Neuronal stem cell (in vitro differentiated cells): ENCODE measurements at regions not wholly inside any gene's neighbourhood (a gene's known extent, or its start where the extent isn't known, plus 50 kb on each side); places are given as distances from the start of the nearest gene placed in this dataset.
"Not testable (repeated sequence)": the region's sequence is repeated elsewhere in the genome, so short reads cannot be mapped to it uniquely, and the experiment has no call there.

Source experiments
- DNase-seq: peaks from one replicate; pipeline ENCODE4 v3.0.0-alpha.2; 2013; ENCODE audit warnings: low spot score
- H2AFZ ChIP-seq: one replicate; pipeline ENCODE4 v1.6.1; 2013; ENCODE audit warnings: mild to moderate bottlenecking, low read length, inconsistent platforms
- H2AK5ac ChIP-seq: 2 replicates; pipeline ENCODE4 v1.6.1; 2013; ENCODE audit warnings: low read depth, mild to moderate bottlenecking, inconsistent platforms, low read length, moderate library complexity, mixed read lengths
- H2BK120ac ChIP-seq: 2 replicates; pipeline ENCODE4 v1.6.1; 2013; ENCODE audit warnings: low read depth, mild to moderate bottlenecking, inconsistent platforms, low read length, moderate library complexity, mixed read lengths
- H2BK12ac ChIP-seq: one replicate; pipeline ENCODE4 v1.6.1; 2013; ENCODE audit warnings: low read length, inconsistent platforms
- H2BK15ac ChIP-seq: 2 replicates; pipeline ENCODE4 v1.6.1; 2013; ENCODE audit warnings: mild to moderate bottlenecking, low read length, inconsistent platforms, mixed read lengths
- H2BK5ac ChIP-seq: one replicate; pipeline ENCODE4 v1.6.1; 2013; ENCODE audit warnings: inconsistent platforms, mild to moderate bottlenecking, low read length, moderate library complexity
- H3K14ac ChIP-seq: one replicate; pipeline ENCODE4 v1.6.1; 2013; ENCODE audit warnings: low read length, inconsistent platforms
- H3K18ac ChIP-seq: 2 replicates; pipeline ENCODE4 v1.6.1; 2013; ENCODE audit warnings: low read length, inconsistent platforms
- H3K23ac ChIP-seq: 2 replicates; pipeline ENCODE4 v1.6.1; 2013; ENCODE audit warnings: low read depth, mild to moderate bottlenecking, mixed read lengths, low read length, inconsistent platforms; ENCODE audit not compliant: poor library complexity
- H3K27ac ChIP-seq: replicated peaks from 3 replicates; pipeline ENCODE4 v1.5.1; 2013; ENCODE audit warnings: low read length, inconsistent platforms
- H3K27me3 ChIP-seq, 3 experiments: 2 replicates each; pipeline ENCODE4 v1.6.1; 2013; ENCODE audit warnings: low read length in 3 of 3, mild to moderate bottlenecking in 2 of 3, inconsistent platforms in 1 of 3, low read depth in 1 of 3, mixed read lengths in 1 of 3, moderate library complexity in 1 of 3; ENCODE audit not compliant: control insufficient read depth in 3 of 3, insufficient read depth in 3 of 3
- H3K36me3 ChIP-seq, 2 donors: replicated peaks in 1 of 2; 2 replicates each; pipeline ENCODE4 v1.6.1; 2013; ENCODE audit warnings: low read length in 2 of 2; ENCODE audit not compliant: control insufficient read depth in 2 of 2, insufficient read depth in 2 of 2
- H3K4ac ChIP-seq: 2 replicates; pipeline ENCODE4 v1.6.1; 2013; ENCODE audit warnings: inconsistent platforms, mild to moderate bottlenecking, low read length, moderate library complexity
- H3K4me1 ChIP-seq, 2 donors: 1 replicate in 1 of 2; 2 replicates in 1 of 2; pipeline ENCODE4 v1.6.1; 2013; ENCODE audit warnings: low read length in 2 of 2, low read depth in 1 of 2; ENCODE audit not compliant: control insufficient read depth in 2 of 2, insufficient read depth in 1 of 2
- H3K4me2 ChIP-seq: one replicate; pipeline ENCODE4 v1.6.1; 2013; ENCODE audit warnings: mild to moderate bottlenecking, low read length, inconsistent platforms; ENCODE audit not compliant: insufficient read depth, poor library complexity, severe bottlenecking
- H3K4me3 ChIP-seq, 2 donors: 2 replicates each; pipeline ENCODE4 v1.5.1; 2013; ENCODE audit warnings: low read length in 2 of 2, mild to moderate bottlenecking in 2 of 2, inconsistent platforms in 1 of 2, moderate library complexity in 1 of 2
- H3K79me1 ChIP-seq: one replicate; pipeline ENCODE4 v1.6.1; 2013; ENCODE audit warnings: low read depth, mild to moderate bottlenecking, inconsistent platforms, low read length, moderate library complexity
- H3K9ac ChIP-seq: one replicate; pipeline ENCODE4 v1.6.1; 2013; ENCODE audit warnings: mild to moderate bottlenecking, low read depth, low read length, inconsistent platforms; ENCODE audit not compliant: poor library complexity
- H3K9me3 ChIP-seq, 2 donors: replicated peaks in 1 of 2; 2 replicates each; pipeline versions ENCODE3 to v1.6.1; 2013; ENCODE audit warnings: low read length in 2 of 2, mild to moderate bottlenecking in 2 of 2, inconsistent platforms in 1 of 2, low read depth in 1 of 2, mixed read lengths in 1 of 2, moderate library complexity in 1 of 2; ENCODE audit not compliant: control insufficient read depth in 2 of 2, insufficient read depth in 1 of 2
- H4K8ac ChIP-seq: one replicate; pipeline ENCODE4 v1.6.1; 2013; ENCODE audit warnings: low read depth, mild to moderate bottlenecking, inconsistent platforms, low read length, moderate library complexity
- H4K91ac ChIP-seq: one replicate; pipeline ENCODE4 v1.6.1; 2013; ENCODE audit warnings: low read length, low read depth, mild to moderate bottlenecking, inconsistent platforms; ENCODE audit not compliant: poor library complexity
- WGBS, 2 donors: extraction: QIAGEN DNeasy Blood & Tissue Kit; methylation state at CpG; one replicate each; pipeline ENCODE4 v1.1.7; 2013; ENCODE audit warnings: missing lambda C conversion rate in 2 of 2, mixed read lengths in 1 of 2; ENCODE audit not compliant: insufficient read length in 2 of 2, insufficient replicate concordance in 1 of 2; ENCODE audit errors: extremely low coverage in 2 of 2; 5-methylcytosine and 5-hydroxymethylcytosine counted together

GRCh38 chr10:84881696-84882095 lies 553.3 kb downstream of the CCSER2 start:
- not testable (repeated sequence) for H3K27ac ChIP-seq, H3K18ac ChIP-seq, H4K91ac ChIP-seq, H3K27me3 ChIP-seq, H2BK120ac ChIP-seq, H3K14ac ChIP-seq, DNase-seq, H2AK5ac ChIP-seq, H3K4ac ChIP-seq, H3K9ac ChIP-seq, H3K79me1 ChIP-seq, H2BK5ac ChIP-seq, H3K4me2 ChIP-seq, H4K8ac ChIP-seq, H3K9me3 ChIP-seq, H3K4me1 ChIP-seq, H2BK12ac ChIP-seq, H3K36me3 ChIP-seq, H2BK15ac ChIP-seq, H3K4me3 ChIP-seq, H2AFZ ChIP-seq, H3K23ac ChIP-seq
- WGBS, 2 donors: no CpG with 5 or more reads among the region's 3 CpGs

GRCh38 chr10:84890706-84891105 lies 562.3 kb downstream of the CCSER2 start:
- Histone ChIP-seq H3K27ac (no peak overlapping the region), H3K4ac (no peak overlapping the region), H2BK5ac (no peak overlapping the region), H3K14ac (no peak overlapping the region), H3K27me3 (no peaks in the 10 kb centered on the region), H3K36me3 (no peaks in the 10 kb centered on the region), H3K4me2 (no peak overlapping the region), H2AK5ac (no peak overlapping the region), H4K8ac (no peak overlapping the region), H3K4me1 (no peaks in the 10 kb centered on the region), H2AFZ (no peak overlapping the region), H3K79me1 (no peaks in the 10 kb centered on the region), H3K4me3 (no peak overlapping the region), H3K23ac (no peak overlapping the region), H3K18ac (no peak overlapping the region), H3K9me3 (no peaks in the 10 kb centered on the region), H3K9ac (no peak overlapping the region), H4K91ac (no peak overlapping the region), H2BK12ac (no peak overlapping the region), H2BK15ac (no peak overlapping the region), H2BK120ac (no peak overlapping the region)
- WGBS, 2 donors: no CpG with 5 or more reads among the region's 3 CpGs
- DNase-seq: no peak

GRCh38 chr10:84891631-84892030 lies 563.2 kb downstream of the CCSER2 start:
- H2AFZ ChIP-seq: no peak overlapping the region
- WGBS, 2 donors: no CpG with 5 or more reads among the region's 4 CpGs

GRCh38 chr10:84895541-84895940 lies 567.2 kb downstream of the CCSER2 start:
- no peak overlapping the region for H3K4ac ChIP-seq
- no peaks in the 10 kb centered on the region for H3K36me3 ChIP-seq
- no peak overlapping the region for H3K14ac ChIP-seq
- no peak overlapping the region for H4K91ac ChIP-seq
- no peak overlapping the region for H2BK5ac ChIP-seq
- no peaks in the 10 kb centered on the region for H3K9me3 ChIP-seq
- H3K4me3 ChIP-seq: no peak overlapping the region
- H3K4me1 ChIP-seq: no peaks in the 10 kb centered on the region
- no peaks in the 10 kb centered on the region for H3K27me3 ChIP-seq
- H3K18ac ChIP-seq: no peak overlapping the region
- H3K4me2 ChIP-seq: no peak overlapping the region
- no peak overlapping the region for H3K27ac ChIP-seq
- no peak for DNase-seq
- H2BK15ac ChIP-seq: no peak overlapping the region
- H2BK120ac ChIP-seq: no peak overlapping the region
- H3K23ac ChIP-seq: no peak overlapping the region
- no peak overlapping the region for H2AFZ ChIP-seq
- no peaks in the 10 kb centered on the region for H3K79me1 ChIP-seq
- H4K8ac ChIP-seq: no peak overlapping the region
- H2AK5ac ChIP-seq: no peak overlapping the region
- no peak overlapping the region for H3K9ac ChIP-seq
- no peak overlapping the region for H2BK12ac ChIP-seq
- WGBS, 2 donors: no CpG with 5 or more reads among the region's 3 CpGs

More at GRCh38 chr10:84891631-84892030, 563.2 kb downstream of the CCSER2 start:
- Histone ChIP-seq H2BK12ac (no peak overlapping the region), H3K9me3 (no peaks in the 10 kb centered on the region), H3K4ac (no peak overlapping the region), H3K27me3 (no peaks in the 10 kb centered on the region), H3K36me3 (no peaks in the 10 kb centered on the region), H2BK15ac (no peak overlapping the region), H3K18ac (no peak overlapping the region), H3K27ac (no peak overlapping the region), H2BK120ac (no peak overlapping the region), H3K9ac (no peak overlapping the region), H2BK5ac (no peak overlapping the region), H2AK5ac (no peak overlapping the region), H3K4me2 (no peak overlapping the region), H4K91ac (no peak overlapping the region), H3K23ac (no peak overlapping the region), H3K4me3 (no peak overlapping the region), H3K79me1 (no peaks in the 10 kb centered on the region), H3K14ac (no peak overlapping the region), H3K4me1 (no peaks in the 10 kb centered on the region), H4K8ac (no peak overlapping the region)
- no peak for DNase-seq
